Glutamatergic neuron (in vitro differentiated cells): ENCODE measurements at regions not wholly inside any gene's neighbourhood (a gene's known extent, or its start where the extent isn't known, plus 50 kb on each side); places are given as distances from the start of the nearest gene placed in this dataset.

ENCODE experiments used
- DNase-seq: peaks from one replicate; pipeline ENCODE4 v3.0.0; 2022
- H3K27ac Mint-ChIP-seq: one replicate; pipeline ENCODE4 v1.8.0; 2020; ENCODE audit warnings: mild to moderate bottlenecking, mixed read lengths, inconsistent platforms; ENCODE audit not compliant: unreplicated experiment
- H3K27me3 Mint-ChIP-seq: one replicate; pipeline ENCODE4 v1.8.0; 2020; ENCODE audit warnings: mild to moderate bottlenecking, moderate library complexity, mixed read lengths, inconsistent platforms; ENCODE audit not compliant: unreplicated experiment
- H3K36me3 Mint-ChIP-seq: one replicate; pipeline ENCODE4 v1.8.0; 2020; ENCODE audit warnings: mild to moderate bottlenecking, mixed read lengths, inconsistent platforms; ENCODE audit not compliant: unreplicated experiment
- H3K4me1 Mint-ChIP-seq: one replicate; pipeline ENCODE4 v1.8.0; 2020; ENCODE audit warnings: mild to moderate bottlenecking, low read depth, mixed read lengths, inconsistent platforms; ENCODE audit not compliant: unreplicated experiment
- H3K4me3 Mint-ChIP-seq: one replicate; pipeline ENCODE4 v1.8.0; 2020; ENCODE audit warnings: mild to moderate bottlenecking, mixed read lengths, inconsistent platforms; ENCODE audit not compliant: unreplicated experiment
- H3K9me3 Mint-ChIP-seq: one replicate; pipeline ENCODE4 v1.8.0; 2020; ENCODE audit warnings: mild to moderate bottlenecking, moderate library complexity, mixed read lengths, inconsistent platforms; ENCODE audit not compliant: unreplicated experiment
- CTCF ChIP-seq: fragments of 200-600 bp; sonication (generic); IDR thresholded peaks from one replicate; pipeline ENCODE4 v1.5.0; 2021; ENCODE audit not compliant: partially characterized antibody, unreplicated experiment

GRCh38 chr18:45304558-45304957 is 310.7 kb upstream of the SLC14A2 start:
- Mint-ChIP-seq H3K9me3 (no peaks in the 10 kb centered on the region), H3K27ac (no peak overlapping the region), H3K4me1 (no peaks in the 10 kb centered on the region), H3K36me3 (peaks cover 5% of the 10 kb centered on the region), H3K27me3 (no peaks in the 10 kb centered on the region), H3K4me3 (no peak overlapping the region)
- TF ChIP-seq CTCF: no peak
- no peak for DNase-seq

- no peak for DNase-seq
- Mint-ChIP-seq H3K27ac (no peak overlapping the region), H3K9me3 (peaks cover 2% of the 10 kb centered on the region), H3K4me1 (no peaks in the 10 kb centered on the region), H3K36me3 (peaks cover 2% of the 10 kb centered on the region), H3K4me3 (no peak overlapping the region), H3K27me3 (no peaks in the 10 kb centered on the region)
- TF ChIP-seq CTCF: no peak
Measured at GRCh38 chr18:45312555-45313126, 302.6 kb upstream of the SLC14A2 start.

- TF ChIP-seq CTCF: peak; percentile 14
- Mint-ChIP-seq H3K27me3 (no peaks in the 10 kb centered on the region), H3K27ac (no peak overlapping the region), H3K9me3 (peaks cover 2% of the 10 kb centered on the region), H3K4me3 (no peak overlapping the region), H3K4me1 (no peaks in the 10 kb centered on the region), H3K36me3 (no peaks in the 10 kb centered on the region)
- DNase-seq: no peak
Measured at GRCh38 chr18:45316127-45316526, 299.1 kb upstream of the SLC14A2 start.

GRCh38 chr18:45317948-45318640 is 297.2 kb upstream of the SLC14A2 start:
- no peak overlapping the region for H3K27ac Mint-ChIP-seq
- DNase-seq: no peak

More at GRCh38 chr18:45317948-45318640, 297.2 kb upstream of the SLC14A2 start:
- Mint-ChIP-seq H3K9me3 (peaks cover 2% of the 10 kb centered on the region), H3K27me3 (no peaks in the 10 kb centered on the region), H3K36me3 (no peaks in the 10 kb centered on the region), H3K4me3 (no peak overlapping the region), H3K4me1 (no peaks in the 10 kb centered on the region)
- no peak for TF ChIP-seq CTCF
